Vagina (tissue), 2 donors: ENCODE measurements at regions not wholly inside any gene's neighbourhood (a gene's known extent, or its start where the extent isn't known, plus 50 kb on each side); places are given as distances from the start of the nearest gene placed in this dataset.

Experiments used
- CTCF ChIP-seq, 3 experiments: fragments of 450-650 bp in 2 of 3; fragments of 200-600 bp in 1 of 3; sonication (generic) in 1 of 3; IDR thresholded peaks; one replicate each; pipeline ENCODE4 v1.5.1; 2017 to 2019; ENCODE audit warnings: antibody characterized with exemption in 3 of 3, mild to moderate bottlenecking in 2 of 3, moderate library complexity in 2 of 3
- POLR2A ChIP-seq, 2 donors: fragments of 450-650 bp; IDR thresholded peaks; one replicate each; pipeline ENCODE4 v1.6.1; 2017; ENCODE audit warnings: antibody characterized with exemption in 2 of 2, mild to moderate bottlenecking in 2 of 2, moderate library complexity in 2 of 2
- POLR2AphosphoS5 ChIP-seq, 2 donors: sonication (generic); formaldehyde crosslinking; IDR thresholded peaks; one replicate each; pipeline ENCODE4 v1.9.0; 2017; ENCODE audit warnings: antibody characterized with exemption in 2 of 2, mild to moderate bottlenecking in 2 of 2, low read depth in 1 of 2; ENCODE audit not compliant: insufficient read depth in 1 of 2

GRCh38 chr13:72097568-72097967 is 230.6 kb upstream of the DACH1 start:
- TF ChIP-seq CTCF (IDR thresholded peaks at IDR 0.05), result no peak
- TF ChIP-seq POLR2A (IDR thresholded peaks at IDR 0.05), result no peak
- no peak for TF ChIP-seq POLR2AphosphoS5 (IDR thresholded peaks at IDR 0.05; ENCODE audit: insufficient read depth in 1 of 2, low read depth in 1 of 2)
